ENCODE measurements at regions not wholly inside any gene's neighbourhood (a gene's known extent, or its start where the extent isn't known, plus 50 kb on each side); places are given as distances from the start of the nearest gene placed in this dataset.

GRCh38 chr13:91162180-91162579, 185.3 kb upstream of the MIR17HG start:
- Histone ChIP-seq H2AFZ (no peak overlapping the region), H3K27ac (no peak overlapping the region), H3K4me2 (ENCODE audit: low read length) (no peak overlapping the region), H3K9ac (no peak overlapping the region), H3K4me1 (no peaks in the 10 kb centered on the region), H3K36me3 (ENCODE audit: control insufficient read depth, insufficient read depth, low read length) (no peaks in the 10 kb centered on the region), H3K9me3 (ENCODE audit: control insufficient read depth, low read length) (no peaks in the 10 kb centered on the region), H3K4me3 (ENCODE audit: low read depth, low read length) (no peak overlapping the region), H3K79me2 (no peaks in the 10 kb centered on the region), H3K27me3 (ENCODE audit: control insufficient read depth, insufficient read depth, low read length) (no peaks in the 10 kb centered on the region)
- TF ChIP-seq CTCF (IDR thresholded peaks at IDR 0.05), result no peak

GRCh38 chr13:91162589-91162988, 184.9 kb upstream of the MIR17HG start:
- no peaks in the 10 kb centered on the region for H3K4me1 ChIP-seq
- H3K27me3 ChIP-seq (ENCODE audit: control insufficient read depth, insufficient read depth, low read length), result no peaks in the 10 kb centered on the region
- H3K9me3 ChIP-seq (ENCODE audit: control insufficient read depth, low read length), result no peaks in the 10 kb centered on the region
- no peak overlapping the region for H3K9ac ChIP-seq
- no peaks in the 10 kb centered on the region for H3K36me3 ChIP-seq (ENCODE audit: control insufficient read depth, insufficient read depth, low read length)
- no peak overlapping the region for H2AFZ ChIP-seq
- no peak overlapping the region for H3K27ac ChIP-seq
- no peak overlapping the region for H3K4me3 ChIP-seq (ENCODE audit: low read depth, low read length)
- H3K4me2 ChIP-seq (ENCODE audit: low read length), result no peak overlapping the region
- TF ChIP-seq CTCF (IDR thresholded peaks at IDR 0.05), result no peak
- H3K79me2 ChIP-seq, result no peaks in the 10 kb centered on the region

GRCh38 chr13:91165758-91166157, 181.7 kb upstream of the MIR17HG start:
- Histone ChIP-seq H3K79me2 (no peaks in the 10 kb centered on the region), H3K27me3 (ENCODE audit: control insufficient read depth, insufficient read depth, low read length) (no peaks in the 10 kb centered on the region), H3K36me3 (ENCODE audit: control insufficient read depth, insufficient read depth, low read length) (no peaks in the 10 kb centered on the region), H2AFZ (no peak overlapping the region), H3K4me2 (ENCODE audit: low read length) (no peak overlapping the region), H3K9ac (no peak overlapping the region), H3K4me3 (ENCODE audit: low read depth, low read length) (no peak overlapping the region), H3K27ac (no peak overlapping the region), H3K4me1 (no peaks in the 10 kb centered on the region), H3K9me3 (ENCODE audit: control insufficient read depth, low read length) (no peaks in the 10 kb centered on the region)
- no peak for TF ChIP-seq CTCF (IDR thresholded peaks at IDR 0.05)

- Histone ChIP-seq H3K9me3 (ENCODE audit: control insufficient read depth, low read length) (no peaks in the 10 kb centered on the region), H2AFZ (no peak overlapping the region), H3K27me3 (ENCODE audit: control insufficient read depth, insufficient read depth, low read length) (no peaks in the 10 kb centered on the region), H3K4me1 (no peaks in the 10 kb centered on the region), H3K27ac (no peak overlapping the region), H3K9ac (no peak overlapping the region), H3K79me2 (no peaks in the 10 kb centered on the region), H3K36me3 (ENCODE audit: control insufficient read depth, insufficient read depth, low read length) (no peaks in the 10 kb centered on the region), H3K4me3 (ENCODE audit: low read depth, low read length) (no peak overlapping the region), H3K4me2 (ENCODE audit: low read length) (no peak overlapping the region)
- TF ChIP-seq CTCF (IDR thresholded peaks at IDR 0.05), result no peak
Observed at GRCh38 chr13:91166714-91167511, 180.6 kb upstream of the MIR17HG start.

All from parathyroid adenoma (tissue), 2 donors.